GM12878 (cell line): ENCODE measurements at regions not wholly inside any gene's neighbourhood (a gene's known extent, or its start where the extent isn't known, plus 50 kb on each side); places are given as distances from the start of the nearest gene placed in this dataset.

ENCODE experiments used
- ATAC-seq: fragments of 200-7000 bp; cut with Tn5 transposase; 3 replicates; pipeline ENCODE4 v1.9.1; 2020; ENCODE audit warnings: mild to moderate bottlenecking, moderate library complexity
- BruUV-seq: library from RNA; stranded (reverse); fragments of 400-500 nt; replicated peaks from 2 replicates; lab custom pipeline; 2021; lab: Mats Ljungman, UMichigan
- CTCF ChIA-PET: fragments of 300-600 bp; sonication (Branson Sonifier 250); formaldehyde crosslinking; extraction: SDS; loops from one replicate; lab custom pipeline; 2021; ENCODE audit warnings: inconsistent platforms; lab: Yijun Ruan, JAX
- POLR2A ChIA-PET: fragments of 350-600 bp; formaldehyde crosslinking; extraction: SDS; loops from one replicate; lab custom pipeline; 2021; ENCODE audit warnings: inconsistent platforms; lab: Charles Lee
- RAD21 ChIA-PET: fragments of 300-600 bp; sonication (Branson Sonifier 250); formaldehyde crosslinking; loops from one replicate; lab custom pipeline; 2023; ENCODE audit warnings: antibody characterized with exemption; ENCODE audit not compliant: unreplicated experiment; lab: Charles Lee
- SMC1A ChIA-PET: fragments of 300-600 bp; sonication (Branson Sonifier 250); formaldehyde crosslinking; loops from one replicate; lab custom pipeline; 2023; ENCODE audit not compliant: unreplicated experiment, uncharacterized antibody; lab: Charles Lee
- DNase-seq: peaks from one replicate; pipeline ENCODE4 v3.0.0-alpha.2; 2011; ENCODE audit warnings: low read depth, low spot score
- FAIRE-seq: peaks from 3 replicates; lab custom pipeline; 2011; peaks lifted over from hg19 to GRCh38; lab: Jason Lieb, UNC
- H2AFZ ChIP-seq: 2 replicates; pipeline ENCODE4 v1.6.0; 2011; ENCODE audit warnings: low read depth, low read length, control low read depth; ENCODE audit not compliant: control insufficient read depth
- H3K27ac ChIP-seq: 2 replicates; pipeline ENCODE4 v1.5.1; 2011; ENCODE audit warnings: control low read depth; ENCODE audit not compliant: control insufficient read depth, insufficient read depth
- H3K27me3 ChIP-seq, 2 experiments: replicated peaks in 1 of 2; 2 replicates each; pipeline versions ENCODE4 v1.6.0 to v1.6.1; 2011; ENCODE audit warnings: low read length in 1 of 2; ENCODE audit not compliant: control insufficient read depth in 2 of 2, insufficient read depth in 2 of 2
- H3K36me3 ChIP-seq, 2 experiments: 2 replicates each; pipeline ENCODE4 v1.5.1; 2011; ENCODE audit warnings: low read length in 1 of 2; ENCODE audit not compliant: control insufficient read depth in 2 of 2, insufficient read depth in 2 of 2
- H3K4me1 ChIP-seq: 2 replicates; pipeline ENCODE4 v1.6.1; 2011; ENCODE audit warnings: mild to moderate bottlenecking, low read length, moderate library complexity, mixed read lengths; ENCODE audit not compliant: control insufficient read depth, insufficient read depth
- H3K4me2 ChIP-seq: 2 replicates; pipeline ENCODE4 v1.6.0; 2011; ENCODE audit warnings: control low read depth; ENCODE audit not compliant: control insufficient read depth, insufficient read depth
- H3K4me3 ChIP-seq: fragments of 200-600 bp; sonication (generic); 2 replicates; pipeline ENCODE4 v1.5.1; 2016
- H3K79me2 ChIP-seq: 2 replicates; pipeline ENCODE4 v1.6.0; 2011; ENCODE audit warnings: low read length; ENCODE audit not compliant: control insufficient read depth, insufficient read depth
- H3K9ac ChIP-seq: 2 replicates; pipeline ENCODE4 v1.8.0; 2011; ENCODE audit warnings: low read length, control low read depth, mixed read lengths; ENCODE audit not compliant: control insufficient read depth, insufficient read depth
- H3K9me3 ChIP-seq: replicated peaks from 3 replicates; pipeline ENCODE4 v1.5.1; 2011; ENCODE audit warnings: mild to moderate bottlenecking, low read length; ENCODE audit not compliant: control insufficient read depth, insufficient read depth
- H4K20me1 ChIP-seq: 2 replicates; pipeline ENCODE4 v1.6.0; 2011; ENCODE audit not compliant: control insufficient read depth, insufficient read depth
- PML ChIP-seq: IDR thresholded peaks from 2 replicates; pipeline ENCODE4 v1.6.1; 2012; ENCODE audit warnings: low read length, inconsistent platforms
- SMAD1 ChIP-seq: fragments of 450-650 bp; IDR thresholded peaks from 2 replicates; pipeline ENCODE4 v1.6.1; 2018; ENCODE audit warnings: mild to moderate bottlenecking, low read depth; ENCODE audit not compliant: partially characterized antibody
- ZNF217 ChIP-seq: fragments of 450-650 bp; IDR thresholded peaks from 2 replicates; pipeline ENCODE4 v1.6.1; 2017; ENCODE audit warnings: antibody characterized with exemption, mild to moderate bottlenecking
- ZZZ3 ChIP-seq: IDR thresholded peaks from 2 replicates; pipeline ENCODE4 v1.6.1; 2011; ENCODE audit warnings: low read depth; ENCODE audit not compliant: control insufficient read depth, insufficient read length
- WGBS: methylation state at CpG from one replicate; pipeline ENCODE4 v1.1.6; 2016; ENCODE audit warnings: low lambda C conversion rate; ENCODE audit not compliant: insufficient replicate concordance, insufficient coverage; ENCODE audit errors: missing lambda C conversion rate; 5-methylcytosine and 5-hydroxymethylcytosine counted together
- in situ Hi-C: fragments of 300-500 bp; cut with MboI; formaldehyde crosslinking; loops from 9 replicates; pipeline ENCODE4 v1.14.3; 2018; ENCODE audit warnings: mixed read lengths
- intact Hi-C: fragments of 100-400 bp; cut with micrococcal nuclease; formaldehyde crosslinking; loops from one replicate; pipeline ENCODE4 v1.14.2; 2022; ENCODE audit not compliant: unreplicated experiment
- TF ChIP-seq, protein P1 (sequence below): fragments of 450-650 bp; IDR thresholded peaks from 2 replicates; pipeline ENCODE4 v1.6.1; 2017; ENCODE audit warnings: mild to moderate bottlenecking

DNA sequence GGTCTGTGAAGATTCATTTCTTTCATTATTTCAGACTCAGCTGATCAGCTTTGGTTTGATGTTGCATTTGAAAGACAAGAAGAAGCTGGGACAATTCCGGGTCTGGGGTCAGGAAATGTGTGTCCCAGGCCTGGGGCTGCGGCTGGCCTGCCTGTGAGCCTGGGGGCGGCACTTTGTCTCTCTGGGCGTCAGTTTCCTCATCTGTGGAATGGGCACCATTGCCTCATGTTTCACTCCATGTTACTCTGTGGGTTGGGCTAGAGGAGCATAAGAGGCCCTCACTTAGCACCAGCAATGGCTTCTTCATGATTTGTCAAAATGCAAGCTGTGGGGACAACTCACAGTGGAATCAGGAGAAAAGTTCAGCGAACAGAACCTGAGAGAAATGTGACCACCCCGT, 570.1 kb downstream of the VRK1 start:
- H3K4me2 ChIP-seq, result no peak overlapping the region
- no peaks in the 10 kb centered on the region for H3K9me3 ChIP-seq
- no peak overlapping the region for H3K9ac ChIP-seq
- no peaks in the 10 kb centered on the region for H3K27me3 ChIP-seq
- SMC1A ChIA-PET, result interaction anchor here (1.0 to 1.5 kb wide), 10 partner anchors 9 to 62 kb away, joined by 3 to 7 read pairs (median 4); no protein-coding TSS in a partner anchor
- in situ Hi-C loops, result no loop called here
- no peak for TF ChIP-seq ZZZ3
- peak; percentile 41; the same call in 1 of the 2 replicates for TF ChIP-seq ZNF217
- no peak for TF ChIP-seq SMAD1
- TF ChIP-seq, protein P1, sequence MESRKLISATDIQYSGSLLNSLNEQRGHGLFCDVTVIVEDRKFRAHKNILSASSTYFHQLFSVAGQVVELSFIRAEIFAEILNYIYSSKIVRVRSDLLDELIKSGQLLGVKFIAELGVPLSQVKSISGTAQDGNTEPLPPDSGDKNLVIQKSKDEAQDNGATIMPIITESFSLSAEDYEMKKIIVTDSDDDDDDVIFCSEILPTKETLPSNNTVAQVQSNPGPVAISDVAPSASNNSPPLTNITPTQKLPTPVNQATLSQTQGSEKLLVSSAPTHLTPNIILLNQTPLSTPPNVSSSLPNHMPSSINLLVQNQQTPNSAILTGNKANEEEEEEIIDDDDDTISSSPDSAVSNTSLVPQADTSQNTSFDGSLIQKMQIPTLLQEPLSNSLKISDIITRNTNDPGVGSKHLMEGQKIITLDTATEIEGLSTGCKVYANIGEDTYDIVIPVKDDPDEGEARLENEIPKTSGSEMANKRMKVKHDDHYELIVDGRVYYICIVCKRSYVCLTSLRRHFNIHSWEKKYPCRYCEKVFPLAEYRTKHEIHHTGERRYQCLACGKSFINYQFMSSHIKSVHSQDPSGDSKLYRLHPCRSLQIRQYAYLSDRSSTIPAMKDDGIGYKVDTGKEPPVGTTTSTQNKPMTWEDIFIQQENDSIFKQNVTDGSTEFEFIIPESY, result no peak
- TF ChIP-seq PML, result no peak
- CTCF ChIA-PET, result interaction anchor here (1.0 to 1.8 kb wide), 3 partner anchors 9 to 66 kb away, joined by 3 to 8 read pairs (median 6); no protein-coding TSS in a partner anchor
- RAD21 ChIA-PET, result interaction anchor here (1.1 to 2.2 kb wide), 2 partner anchors 15 to 66 kb away, joined by 4 to 6 read pairs; no protein-coding TSS in a partner anchor
- no peak overlapping the region for H3K4me3 ChIP-seq
- BruUV-seq, result no TSS peak
- no peaks in the 10 kb centered on the region for H4K20me1 ChIP-seq
- no peak overlapping the region for H3K27ac ChIP-seq
- no peaks in the 10 kb centered on the region; the same call in 1 of the 2 replicates for H3K4me1 ChIP-seq
- ATAC-seq (no peak), FAIRE-seq (no peak), DNase-seq (no peak)
- intact Hi-C loops, result no loop called here
- H2AFZ ChIP-seq, result no peak overlapping the region
- 29% methylated on average over 6 of the region's 6 CpGs for WGBS
- POLR2A ChIA-PET, result interaction anchor here (1.0 to 2.9 kb wide), 4 partner anchors 13 to 49 kb away, joined by 3 to 13 read pairs (median 6); no protein-coding TSS in a partner anchor
- no peaks in the 10 kb centered on the region for H3K79me2 ChIP-seq
- H3K36me3 ChIP-seq, result no peaks in the 10 kb centered on the region
